Colonic mucosa (tissue), 4 donors: ENCODE measurements at regions not wholly inside any gene's neighbourhood (a gene's known extent, or its start where the extent isn't known, plus 50 kb on each side); places are given as distances from the start of the nearest gene placed in this dataset.
"Not testable (repeated sequence)": the region's sequence is repeated elsewhere in the genome, so short reads cannot be mapped to it uniquely, and the experiment has no call there.

Source experiments
- DNase-seq: peaks from one replicate; pipeline ENCODE4 v3.0.0-alpha.2; 2020
- H3K27ac ChIP-seq: fragments of 200-600 bp; one replicate; pipeline ENCODE4 v1.8.0; 2021
- H3K27me3 ChIP-seq: fragments of 200-600 bp; one replicate; pipeline ENCODE4 v1.8.0; 2021
- H3K36me3 ChIP-seq: fragments of 200-600 bp; one replicate; pipeline ENCODE4 v1.8.0; 2021
- H3K4me1 ChIP-seq: fragments of 200-600 bp; one replicate; pipeline ENCODE4 v1.8.0; 2021; ENCODE audit warnings: mild to moderate bottlenecking
- H3K4me3 ChIP-seq: fragments of 200-600 bp; one replicate; pipeline ENCODE4 v1.8.0; 2021
- H3K9ac ChIP-seq, 2 donors: one replicate each; pipeline ENCODE4 v1.7.0; 2013; ENCODE audit warnings: control low read depth in 2 of 2, low read depth in 2 of 2, low read length in 2 of 2
- H3K9me3 ChIP-seq: fragments of 200-600 bp; one replicate; pipeline ENCODE4 v1.8.0; 2021
- CTCF ChIP-seq: fragments of 200-600 bp; IDR thresholded peaks from one replicate; pipeline ENCODE4 v1.8.0; 2022; ENCODE audit warnings: antibody characterized with exemption, mild to moderate bottlenecking
- intact Hi-C: fragments of 100-400 bp; cut with DNase I; formaldehyde crosslinking; loops from one replicate; pipeline ENCODE4 v1.14.1; 2022
- donor health status: healthy.
- donor health status: DM: no; HTN: no; CAD: no.
- donor health status: DM: no; HTN: no; CAD: no.

- H3K4me1 ChIP-seq, result no peaks in the 10 kb centered on the region
- no peaks in the 10 kb centered on the region for H3K27me3 ChIP-seq
- no peaks in the 10 kb centered on the region for H3K9me3 ChIP-seq
- H3K36me3 ChIP-seq, result no peaks in the 10 kb centered on the region
- DNase-seq, result no peak
- no peak overlapping the region for H3K27ac ChIP-seq
- no peak overlapping the region for H3K9ac ChIP-seq
- no peak for TF ChIP-seq CTCF
- intact Hi-C loops, result no loop called here
- H3K4me3 ChIP-seq, result no peak overlapping the region
These were observed 383.9 kb downstream of the MAT2B start for GRCh38 chr5:163889369-163889768.

GRCh38 chr5:163890261-163890660 lies 384.8 kb downstream of the MAT2B start:
- Histone ChIP-seq H3K36me3 (no peaks in the 10 kb centered on the region), H3K4me3 (no peak overlapping the region), H3K27me3 (no peaks in the 10 kb centered on the region), H3K4me1 (no peaks in the 10 kb centered on the region), H3K9me3 (no peaks in the 10 kb centered on the region), H3K27ac (no peak overlapping the region), H3K9ac (no peak overlapping the region)
- no peak for TF ChIP-seq CTCF
- DNase-seq, result no peak
- intact Hi-C loops, result no loop called here

GRCh38 chr5:163893281-163893680 lies 387.9 kb downstream of the MAT2B start:
- no peaks in the 10 kb centered on the region for H3K36me3 ChIP-seq
- intact Hi-C loops, result no loop called here
- no peak for TF ChIP-seq CTCF

GRCh38 chr5:163894645-163895044 lies 389.2 kb downstream of the MAT2B start:
- intact Hi-C loops, result no loop called here
- no peak for DNase-seq
- no peak for TF ChIP-seq CTCF
- Histone ChIP-seq H3K9ac (no peak overlapping the region), H3K4me1 (no peaks in the 10 kb centered on the region), H3K4me3 (no peak overlapping the region), H3K27me3 (no peaks in the 10 kb centered on the region), H3K27ac (no peak overlapping the region), H3K9me3 (no peaks in the 10 kb centered on the region), H3K36me3 (no peaks in the 10 kb centered on the region)

More at GRCh38 chr5:163893281-163893680, 387.9 kb downstream of the MAT2B start:
- H3K27me3 ChIP-seq, result no peaks in the 10 kb centered on the region
- no peaks in the 10 kb centered on the region for H3K9me3 ChIP-seq
- H3K27ac ChIP-seq, result no peak overlapping the region
- H3K4me3 ChIP-seq, result no peak overlapping the region
- no peak overlapping the region for H3K9ac ChIP-seq
- DNase-seq, result no peak
- H3K4me1 ChIP-seq, result no peaks in the 10 kb centered on the region

- TF ChIP-seq CTCF, result no peak
- intact Hi-C loops, result no loop called here
- H3K27me3 ChIP-seq, result no peaks in the 10 kb centered on the region
- H3K27ac ChIP-seq, result no peak overlapping the region
- DNase-seq, result no peak
- no peaks in the 10 kb centered on the region for H3K4me1 ChIP-seq
- no peak overlapping the region for H3K4me3 ChIP-seq
- no peaks in the 10 kb centered on the region for H3K36me3 ChIP-seq
- no peaks in the 10 kb centered on the region for H3K9me3 ChIP-seq
- no peak overlapping the region for H3K9ac ChIP-seq
These were observed 393.5 kb downstream of the MAT2B start for GRCh38 chr5:163898873-163899272.

- H3K9ac ChIP-seq, H3K4me1 ChIP-seq, H3K27me3 ChIP-seq, H3K9me3 ChIP-seq, H3K36me3 ChIP-seq, DNase-seq, H3K4me3 ChIP-seq, intact Hi-C loops, H3K27ac ChIP-seq: not testable (repeated sequence)
These were observed 402.4 kb downstream of the MAT2B start for GRCh38 chr5:163907783-163908182.
